HAP-1 (cell line): ENCODE measurements at regions not wholly inside any gene's neighbourhood (a gene's known extent, or its start where the extent isn't known, plus 50 kb on each side); places are given as distances from the start of the nearest gene placed in this dataset.
A peak's percentile ranks its signal among the peaks of the same experiment; 100 is the strongest.

Source experiments
- DNase-seq, 2 experiments: peaks; one replicate each; pipeline ENCODE4 v3.0.0-alpha.2; 2016 to 2020; ENCODE audit warnings: low spot score in 2 of 2
- H3K27me3 ChIP-seq: fragments of 250-450 bp; sonication (Bioruptor Pico); 2 replicates; pipeline ENCODE4 v1.5.1; 2020; ENCODE audit warnings: low read depth, mild to moderate bottlenecking, moderate library complexity
- H3K36me3 ChIP-seq: fragments of 250-450 bp; sonication (Bioruptor Pico); replicated peaks from 2 replicates; pipeline ENCODE4 v1.5.1; 2020; ENCODE audit warnings: mild to moderate bottlenecking
- H3K4me1 ChIP-seq: fragments of 250-450 bp; sonication (Bioruptor Pico); 2 replicates; pipeline ENCODE4 v1.5.1; 2020; ENCODE audit warnings: mild to moderate bottlenecking
- H3K4me3 ChIP-seq: fragments of 250-450 bp; sonication (Bioruptor Pico); 2 replicates; pipeline ENCODE4 v1.5.1; 2020; ENCODE audit warnings: mild to moderate bottlenecking, moderate library complexity
- H3K9me3 ChIP-seq: fragments of 250-450 bp; sonication (Bioruptor Pico); 2 replicates; pipeline ENCODE4 v1.5.1; 2020; ENCODE audit warnings: mild to moderate bottlenecking, moderate library complexity
- in situ Hi-C: fragments of 300-500 bp; cut with MboI; formaldehyde crosslinking; loops from 3 replicates; pipeline ENCODE4 v1.14.3; 2020; ENCODE audit warnings: low sequenced_read_pairs, inconsistent platforms, mixed read lengths

DNA sequence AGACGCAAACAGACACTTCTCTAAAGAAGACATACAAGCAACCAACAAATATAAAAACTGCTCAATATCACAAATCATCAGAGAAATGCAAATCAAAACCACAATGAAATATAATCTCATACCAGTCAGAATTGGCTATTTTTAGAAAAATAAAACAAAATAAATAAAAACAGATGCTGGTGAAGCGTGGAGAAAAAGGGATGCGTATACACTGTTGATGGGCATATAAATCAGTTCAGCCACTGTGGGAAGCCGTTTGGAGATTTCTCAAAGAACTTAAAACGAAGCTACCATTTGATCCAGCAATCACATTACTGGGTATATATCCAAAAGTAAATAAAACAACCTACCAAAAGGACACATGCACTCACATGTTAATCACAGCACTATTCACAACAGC lies 206.2 kb downstream of the HNMT start:
- Histone ChIP-seq H3K4me3 (no peak overlapping the region), H3K27me3 (no peaks in the 10 kb centered on the region), H3K36me3 (no peaks in the 10 kb centered on the region), H3K4me1 (no peaks in the 10 kb centered on the region), H3K9me3 (no peaks in the 10 kb centered on the region)
- DNase-seq = no peak
- in situ Hi-C loops = no loop called here

DNA sequence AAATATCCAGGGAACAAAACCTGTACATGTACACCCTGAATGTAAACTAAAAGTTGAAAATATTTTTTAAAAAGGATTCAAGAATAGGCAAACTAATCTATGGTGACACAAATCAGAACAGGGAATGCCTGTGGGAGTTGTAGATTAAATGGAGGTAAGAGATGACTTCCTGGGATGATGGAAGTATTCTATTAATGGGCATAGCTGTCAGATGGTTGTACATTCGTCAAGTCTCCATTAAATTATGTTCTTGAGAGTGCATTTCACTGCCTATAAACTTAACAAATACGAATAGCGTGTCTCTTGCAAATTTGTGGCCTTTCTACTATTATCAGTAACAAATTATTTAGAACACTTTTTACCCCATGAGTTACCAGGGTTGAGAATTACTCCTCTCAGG lies 207.0 kb downstream of the HNMT start:
- no peak for DNase-seq
- in situ Hi-C loops = no loop called here
- H3K4me3 ChIP-seq = no peak overlapping the region

DNA sequence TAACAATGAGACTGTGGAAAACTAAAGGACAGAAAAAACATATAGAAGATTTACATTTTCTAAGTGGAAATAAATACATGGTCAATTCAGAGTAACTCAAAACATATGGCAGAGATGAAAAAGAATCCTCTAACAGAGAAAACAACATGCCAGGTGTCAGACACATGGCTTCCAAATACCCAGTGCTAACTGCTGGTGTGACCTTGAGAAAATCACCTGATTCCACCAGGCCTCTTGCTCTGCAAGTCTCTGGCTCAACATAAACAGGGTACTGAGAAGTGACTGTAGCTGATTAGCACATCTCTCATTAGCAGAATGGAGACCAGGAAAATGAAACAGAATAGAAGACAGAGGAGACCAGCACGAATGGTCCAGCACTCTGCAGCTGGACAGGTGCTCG lies 210.8 kb downstream of the HNMT start:
- Histone ChIP-seq H3K36me3 (no peaks in the 10 kb centered on the region), H3K27me3 (no peaks in the 10 kb centered on the region), H3K4me1 (no peaks in the 10 kb centered on the region), H3K4me3 (no peak overlapping the region), H3K9me3 (no peaks in the 10 kb centered on the region)
- no peak for DNase-seq
- in situ Hi-C loops = loop anchor here (25.0 kb wide), 1 partner anchor 187 kb away; no protein-coding TSS in a partner anchor

More for the DNA sequence above, 207.0 kb downstream of the HNMT start:
- Histone ChIP-seq H3K36me3 (no peaks in the 10 kb centered on the region), H3K9me3 (no peaks in the 10 kb centered on the region), H3K4me1 (no peaks in the 10 kb centered on the region), H3K27me3 (no peaks in the 10 kb centered on the region)

DNA sequence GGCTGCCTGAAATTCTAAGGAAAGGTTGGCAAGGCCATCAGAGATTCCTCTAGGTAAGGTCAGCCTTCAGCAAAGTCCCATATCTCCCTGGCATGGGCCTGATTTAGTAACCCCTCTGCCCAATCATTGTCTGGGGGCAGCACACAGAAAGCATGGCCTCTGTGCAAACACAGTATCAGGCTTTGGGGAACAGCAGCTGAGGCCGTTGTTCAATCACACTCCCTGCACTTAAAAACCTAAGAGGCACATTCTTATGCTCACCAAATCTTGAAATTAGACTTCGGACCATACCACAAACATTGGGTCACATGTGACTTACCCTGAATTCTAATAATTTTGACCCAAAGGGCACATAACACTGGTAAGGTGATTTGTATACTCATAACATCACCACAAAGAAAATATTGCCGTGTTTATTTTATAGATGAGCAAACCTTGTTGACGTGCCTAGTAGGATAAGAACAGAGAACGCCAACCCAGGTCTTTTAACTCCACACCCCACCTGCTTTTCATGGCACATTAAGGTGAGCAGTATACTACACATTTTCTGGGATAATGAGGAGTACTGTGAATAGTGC lies 212.7 kb downstream of the HNMT start:
- H3K9me3 ChIP-seq = no peaks in the 10 kb centered on the region
- in situ Hi-C loops = loop anchor here (25.0 kb wide), 1 partner anchor 185 kb away; no protein-coding TSS in a partner anchor

DNA sequence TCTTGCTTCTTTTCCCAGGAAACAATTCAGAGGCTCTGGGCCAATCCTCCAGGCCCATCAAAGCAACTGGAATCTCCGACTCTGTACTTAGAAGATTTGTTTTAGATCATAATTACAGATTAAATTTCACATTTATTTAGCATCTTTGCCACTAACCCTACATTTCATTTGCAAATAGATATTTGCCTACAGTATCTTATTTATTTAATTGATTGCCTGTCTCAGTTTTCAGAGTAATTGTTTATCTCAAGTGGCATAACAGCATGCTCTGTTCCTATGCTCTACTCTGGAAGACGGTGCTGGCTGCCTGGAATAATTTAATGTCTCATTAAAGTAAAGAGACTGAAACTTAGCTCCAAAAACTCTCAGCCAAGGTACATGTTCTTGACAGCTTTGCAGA lies 213.4 kb downstream of the HNMT start:
- no peak for DNase-seq
- Histone ChIP-seq H3K4me3 (no peak overlapping the region), H3K4me1 (peaks cover 16% of the 10 kb centered on the region), H3K9me3 (no peaks in the 10 kb centered on the region), H3K27me3 (no peaks in the 10 kb centered on the region), H3K36me3 (no peaks in the 10 kb centered on the region)
- in situ Hi-C loops = loop anchor here (25.0 kb wide), 1 partner anchor 185 kb away; no protein-coding TSS in a partner anchor

More for the DNA sequence above, 212.7 kb downstream of the HNMT start:
- Histone ChIP-seq H3K4me1 (peaks cover 12% of the 10 kb centered on the region), H3K36me3 (no peaks in the 10 kb centered on the region), H3K27me3 (no peaks in the 10 kb centered on the region), H3K4me3 (no peak overlapping the region)
- no peak for DNase-seq

DNA sequence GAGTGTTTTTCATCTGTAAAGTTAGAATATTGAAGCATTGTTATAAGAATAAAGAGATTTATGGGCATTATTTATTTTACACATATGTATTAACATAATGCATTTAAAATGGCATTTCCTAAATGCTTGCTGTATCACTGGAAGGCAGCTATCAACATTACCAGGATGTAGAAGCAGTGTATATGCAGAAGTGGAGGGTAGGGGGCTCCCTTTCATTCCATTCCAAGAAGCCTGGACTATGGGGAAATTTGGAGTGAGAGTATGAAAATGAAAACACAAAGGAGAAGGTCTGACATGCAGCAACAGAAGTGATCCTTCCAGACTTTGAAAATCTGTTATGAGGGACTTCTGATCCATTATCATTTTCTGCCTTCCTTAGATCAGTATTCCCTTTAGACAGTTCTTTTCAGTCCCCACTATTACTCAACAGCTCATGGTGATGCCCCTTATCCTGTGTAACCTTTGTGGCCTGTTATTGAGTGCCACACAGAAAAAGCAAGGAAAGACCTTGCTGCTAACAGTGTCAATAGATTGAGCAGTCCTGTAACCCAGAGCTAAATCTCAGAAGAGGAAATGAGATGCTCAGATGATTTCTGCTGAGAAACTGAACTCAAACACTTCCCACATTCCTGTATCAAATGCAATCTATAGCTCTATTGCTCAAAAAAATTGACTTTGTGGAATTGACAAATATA lies 216.6 kb downstream of the HNMT start:
- in situ Hi-C loops = loop anchor here (25.0 kb wide), 1 partner anchor 181 kb away; no protein-coding TSS in a partner anchor
- Histone ChIP-seq H3K36me3 (no peaks in the 10 kb centered on the region), H3K27me3 (no peaks in the 10 kb centered on the region), H3K4me3 (no peak overlapping the region), H3K9me3 (no peaks in the 10 kb centered on the region), H3K4me1 (peaks cover 21% of the 10 kb centered on the region)
- peak; percentile 56 to 69 for DNase-seq

DNA sequence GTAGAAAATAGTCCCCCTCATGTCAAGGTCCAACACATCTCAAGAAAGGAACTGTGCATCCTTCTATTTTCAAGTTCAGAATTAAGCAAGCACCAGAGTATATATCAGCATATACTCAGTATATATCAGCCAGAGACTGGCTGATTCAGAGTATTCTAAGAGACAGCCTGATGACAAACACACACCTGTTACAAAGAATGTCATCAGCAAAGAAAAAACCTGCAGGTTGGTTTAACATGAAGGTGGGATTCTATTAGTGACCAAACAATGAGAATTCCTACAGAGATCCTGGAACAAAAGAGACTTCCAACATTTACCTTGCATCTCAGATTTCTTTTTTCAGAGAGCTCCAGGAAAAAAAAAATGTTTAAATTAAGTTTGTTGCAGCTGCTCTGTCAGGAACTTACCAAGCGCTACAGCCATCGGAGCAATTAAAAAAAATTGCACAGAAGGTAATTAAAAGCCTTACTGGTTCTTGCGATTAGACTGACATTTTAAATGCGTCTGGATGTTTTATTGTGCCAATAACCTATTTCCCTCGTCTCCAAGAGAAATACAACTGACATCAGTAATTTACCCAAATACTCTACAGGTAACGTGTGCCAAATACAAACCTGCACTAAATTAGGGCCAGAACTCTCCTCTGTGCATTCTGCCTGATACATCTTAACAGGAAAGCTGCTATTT lies 218.1 kb downstream of the HNMT start:
- peaks cover 22% of the 10 kb centered on the region for H3K4me1 ChIP-seq
- no peak overlapping the region for H3K4me3 ChIP-seq
- DNase-seq = no peak
- no peaks in the 10 kb centered on the region for H3K9me3 ChIP-seq
- H3K36me3 ChIP-seq = no peaks in the 10 kb centered on the region
- H3K27me3 ChIP-seq = no peaks in the 10 kb centered on the region
- in situ Hi-C loops = loop anchor here (25.0 kb wide), 1 partner anchor 180 kb away; no protein-coding TSS in a partner anchor

DNA sequence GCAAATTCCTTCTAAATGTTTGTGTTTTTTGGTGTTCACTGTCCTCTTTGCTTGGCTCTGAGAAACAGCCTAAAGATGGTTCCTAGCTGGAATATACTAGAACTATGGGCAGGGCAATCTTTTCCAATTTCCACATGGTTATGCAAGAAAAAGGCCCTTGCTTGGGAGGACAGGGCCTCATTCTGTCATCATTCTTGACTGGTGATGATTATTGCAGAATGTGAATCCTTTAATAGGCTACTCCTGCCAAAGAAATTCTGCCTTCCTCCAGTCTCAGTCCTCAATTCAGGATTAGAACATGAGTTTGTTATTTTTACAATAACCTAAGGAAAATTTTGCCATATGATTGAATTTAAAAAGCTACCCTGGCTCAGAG lies 218.7 kb downstream of the HNMT start:
- H3K4me3 ChIP-seq = no peak overlapping the region
- H3K27me3 ChIP-seq = no peaks in the 10 kb centered on the region
- H3K4me1 ChIP-seq = peaks cover 22% of the 10 kb centered on the region
- no peaks in the 10 kb centered on the region for H3K9me3 ChIP-seq
- H3K36me3 ChIP-seq = no peaks in the 10 kb centered on the region
- in situ Hi-C loops = loop anchor here (25.0 kb wide), 1 partner anchor 179 kb away; no protein-coding TSS in a partner anchor
- DNase-seq = no peak

DNA sequence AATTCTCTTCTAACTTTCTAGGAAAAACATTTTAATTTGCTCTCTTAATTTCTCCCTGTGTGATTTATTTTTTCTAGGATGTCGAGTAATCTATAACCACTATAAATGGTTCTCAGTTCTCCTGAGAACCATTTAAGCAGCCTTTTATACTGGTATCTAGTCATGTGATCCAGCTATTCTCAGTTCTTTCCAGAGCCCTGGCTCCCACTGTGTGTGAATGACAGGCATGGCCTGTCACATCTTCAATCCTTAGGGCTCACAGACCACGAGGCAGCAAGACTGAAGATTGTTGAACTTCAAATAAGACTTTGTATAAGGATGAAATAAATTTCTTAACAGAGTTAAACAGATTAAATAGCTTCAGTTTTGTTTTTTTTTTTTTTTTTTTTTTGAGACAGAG lies 219.4 kb downstream of the HNMT start:
- Histone ChIP-seq H3K9me3 (no peaks in the 10 kb centered on the region), H3K27me3 (no peaks in the 10 kb centered on the region), H3K4me3 (no peak overlapping the region), H3K4me1 (peaks cover 22% of the 10 kb centered on the region), H3K36me3 (no peaks in the 10 kb centered on the region)
- in situ Hi-C loops = loop anchor here (25.0 kb wide), 1 partner anchor 179 kb away; no protein-coding TSS in a partner anchor
- DNase-seq = no peak

DNA sequence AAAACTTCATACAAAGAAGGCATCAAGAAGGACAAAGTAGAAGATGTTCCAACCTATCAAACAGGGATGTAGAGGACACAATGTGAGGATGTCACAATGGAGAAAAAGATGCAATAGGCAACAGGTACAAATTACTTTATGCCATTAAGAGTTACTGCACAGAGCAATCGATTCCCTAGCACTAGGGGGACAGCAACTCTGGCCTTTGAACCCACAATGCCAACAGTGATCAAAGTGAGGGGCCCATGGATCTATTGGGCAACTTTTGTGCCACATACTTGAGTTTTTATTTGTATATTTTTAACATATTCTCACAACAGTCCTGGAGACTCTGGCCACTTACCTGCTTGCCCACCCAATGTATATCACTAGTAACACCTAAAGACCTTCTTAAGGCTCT lies 220.2 kb downstream of the HNMT start:
- no peaks in the 10 kb centered on the region for H3K36me3 ChIP-seq
- DNase-seq = no peak
- H3K4me1 ChIP-seq = peaks cover 22% of the 10 kb centered on the region
- no peaks in the 10 kb centered on the region for H3K27me3 ChIP-seq
- no peaks in the 10 kb centered on the region for H3K9me3 ChIP-seq
- H3K4me3 ChIP-seq = no peak overlapping the region
- in situ Hi-C loops = loop anchor here (25.0 kb wide), 1 partner anchor 178 kb away; no protein-coding TSS in a partner anchor

DNA sequence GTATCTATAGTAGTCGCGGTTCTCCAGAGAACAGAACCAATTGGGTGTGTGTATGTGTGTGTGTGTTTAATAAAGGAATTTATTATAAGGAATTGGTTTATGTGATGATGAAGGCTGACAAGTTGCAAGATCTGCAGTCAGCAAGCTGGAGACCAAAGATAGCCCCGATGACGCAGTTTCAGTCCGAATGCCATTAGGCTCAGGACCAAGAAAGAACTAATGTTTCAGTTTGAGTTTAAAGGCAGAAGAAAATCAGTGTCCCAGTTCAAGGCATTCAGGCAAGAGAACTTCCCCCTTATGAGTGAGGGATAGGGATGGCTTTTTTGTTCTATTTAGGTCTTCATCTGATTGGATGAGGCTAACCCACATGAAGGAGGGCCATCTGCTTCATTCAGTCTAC lies 221.6 kb downstream of the HNMT start:
- Histone ChIP-seq H3K9me3 (no peaks in the 10 kb centered on the region), H3K36me3 (no peaks in the 10 kb centered on the region), H3K4me3 (no peak overlapping the region), H3K4me1 (peaks cover 17% of the 10 kb centered on the region), H3K27me3 (no peaks in the 10 kb centered on the region)
- peak in 1 of 2 experiments; percentile 24 for DNase-seq
- in situ Hi-C loops = loop anchor here (25.0 kb wide), 1 partner anchor 176 kb away; no protein-coding TSS in a partner anchor

DNA sequence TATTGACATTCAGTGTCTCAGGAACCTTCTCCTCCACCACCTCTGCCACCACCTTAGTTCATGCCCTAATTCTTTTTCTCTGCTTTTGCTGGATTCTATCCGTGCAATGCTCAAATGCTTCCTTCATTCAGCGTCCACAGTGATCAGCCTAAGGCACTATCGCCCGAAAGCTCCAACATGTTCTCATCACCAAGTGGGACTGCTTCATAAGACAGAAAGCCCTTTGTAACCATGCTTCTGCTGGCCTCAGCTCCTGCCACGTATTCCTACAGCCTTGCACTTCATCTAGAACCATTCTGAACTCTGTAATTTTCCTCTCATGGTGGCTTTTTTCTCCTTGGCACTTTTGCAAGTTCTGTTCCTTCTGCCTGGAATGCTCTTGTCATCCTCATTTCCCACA lies 222.9 kb downstream of the HNMT start:
- in situ Hi-C loops = loop anchor here (25.0 kb wide), 1 partner anchor 175 kb away; no protein-coding TSS in a partner anchor
- Histone ChIP-seq H3K4me3 (no peak overlapping the region), H3K27me3 (no peaks in the 10 kb centered on the region), H3K9me3 (no peaks in the 10 kb centered on the region), H3K4me1 (peaks cover 8% of the 10 kb centered on the region), H3K36me3 (no peaks in the 10 kb centered on the region)
- DNase-seq = no peak

DNA sequence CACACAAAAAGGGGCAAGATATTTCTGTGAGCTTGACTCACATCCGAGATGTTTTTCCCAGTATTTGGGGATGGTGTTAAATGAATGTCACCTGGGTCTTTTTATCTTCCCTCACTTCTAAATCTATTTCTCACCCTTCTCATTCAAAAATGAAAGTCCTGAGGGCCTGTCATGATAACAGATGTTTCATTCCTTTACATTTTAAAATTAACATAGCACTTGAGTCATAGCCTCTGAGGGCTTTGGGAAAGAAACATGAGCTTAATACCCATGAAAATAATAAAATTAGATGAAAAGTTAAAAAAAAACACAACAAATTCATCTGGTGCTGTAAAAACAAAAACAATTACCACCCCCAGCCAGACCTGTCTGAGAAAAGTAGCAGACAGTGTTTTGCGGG lies 226.7 kb downstream of the HNMT start:
- H3K4me1 ChIP-seq = peaks cover under 1% of the 10 kb centered on the region; the same call in 1 of the 2 replicates
- H3K9me3 ChIP-seq = no peaks in the 10 kb centered on the region
- no peaks in the 10 kb centered on the region for H3K27me3 ChIP-seq
- H3K4me3 ChIP-seq = no peak overlapping the region
- H3K36me3 ChIP-seq = no peaks in the 10 kb centered on the region
- no peak for DNase-seq
- in situ Hi-C loops = loop anchor here (25.0 kb wide), 1 partner anchor 171 kb away; no protein-coding TSS in a partner anchor
